GM20000 (cell line): ENCODE measurements at regions not wholly inside any gene's neighbourhood (a gene's known extent, or its start where the extent isn't known, plus 50 kb on each side); places are given as distances from the start of the nearest gene placed in this dataset.

ENCODE experiments used
- DNase-seq: peaks from one replicate; pipeline ENCODE4 v3.0.0; 2012; ENCODE audit warnings: low spot score
- CTCF ChIP-seq: IDR thresholded peaks from 2 replicates; pipeline ENCODE4 v1.5.1; 2012; ENCODE audit warnings: mild to moderate bottlenecking, control low read depth; ENCODE audit errors: extremely low read depth, missing control alignments

- DNase-seq: no peak
- TF ChIP-seq CTCF: no peak
These were observed 168.1 kb upstream of the SLCO3A1 start for GRCh38 chr15:91685436-91685835.

- DNase-seq: no peak
- no peak for TF ChIP-seq CTCF
These were observed 164.7 kb upstream of the SLCO3A1 start for GRCh38 chr15:91688811-91689210.

- DNase-seq: no peak
- no peak for TF ChIP-seq CTCF
These were observed 164.1 kb upstream of the SLCO3A1 start for GRCh38 chr15:91689377-91689776.

GRCh38 chr15:91692596-91692995 lies 160.9 kb upstream of the SLCO3A1 start:
- DNase-seq: no peak
- TF ChIP-seq CTCF: no peak

- no peak for DNase-seq
- no peak for TF ChIP-seq CTCF
These were observed 159.2 kb upstream of the SLCO3A1 start for GRCh38 chr15:91694131-91694830.

- no peak for TF ChIP-seq CTCF
- DNase-seq: no peak
These were observed 158.7 kb upstream of the SLCO3A1 start for GRCh38 chr15:91694831-91695210.

GRCh38 chr15:91695799-91696198 lies 157.7 kb upstream of the SLCO3A1 start:
- no peak for TF ChIP-seq CTCF
- no peak for DNase-seq
